ENCODE measurements at regions not wholly inside any gene's neighbourhood (a gene's known extent, or its start where the extent isn't known, plus 50 kb on each side); places are given as distances from the start of the nearest gene placed in this dataset.

GRCh38 chr14:106823552-106823951 is 1297.2 kb downstream of the TMEM121 start:
- TF ChIP-seq SPI1 (IDR thresholded peaks at IDR 0.05; ENCODE audit: borderline replicate concordance, low read depth) (no peak), POLR2AphosphoS5 (IDR thresholded peaks at IDR 0.05; ENCODE audit: low read depth) (no peak), CTCF (IDR thresholded peaks at IDR 0.05; ENCODE audit: insufficient read depth, low read length) (no peak), GABPA (IDR thresholded peaks at IDR 0.05; ENCODE audit: low read depth) (no peak)
- TF ChIP-seq, protein P1, sequence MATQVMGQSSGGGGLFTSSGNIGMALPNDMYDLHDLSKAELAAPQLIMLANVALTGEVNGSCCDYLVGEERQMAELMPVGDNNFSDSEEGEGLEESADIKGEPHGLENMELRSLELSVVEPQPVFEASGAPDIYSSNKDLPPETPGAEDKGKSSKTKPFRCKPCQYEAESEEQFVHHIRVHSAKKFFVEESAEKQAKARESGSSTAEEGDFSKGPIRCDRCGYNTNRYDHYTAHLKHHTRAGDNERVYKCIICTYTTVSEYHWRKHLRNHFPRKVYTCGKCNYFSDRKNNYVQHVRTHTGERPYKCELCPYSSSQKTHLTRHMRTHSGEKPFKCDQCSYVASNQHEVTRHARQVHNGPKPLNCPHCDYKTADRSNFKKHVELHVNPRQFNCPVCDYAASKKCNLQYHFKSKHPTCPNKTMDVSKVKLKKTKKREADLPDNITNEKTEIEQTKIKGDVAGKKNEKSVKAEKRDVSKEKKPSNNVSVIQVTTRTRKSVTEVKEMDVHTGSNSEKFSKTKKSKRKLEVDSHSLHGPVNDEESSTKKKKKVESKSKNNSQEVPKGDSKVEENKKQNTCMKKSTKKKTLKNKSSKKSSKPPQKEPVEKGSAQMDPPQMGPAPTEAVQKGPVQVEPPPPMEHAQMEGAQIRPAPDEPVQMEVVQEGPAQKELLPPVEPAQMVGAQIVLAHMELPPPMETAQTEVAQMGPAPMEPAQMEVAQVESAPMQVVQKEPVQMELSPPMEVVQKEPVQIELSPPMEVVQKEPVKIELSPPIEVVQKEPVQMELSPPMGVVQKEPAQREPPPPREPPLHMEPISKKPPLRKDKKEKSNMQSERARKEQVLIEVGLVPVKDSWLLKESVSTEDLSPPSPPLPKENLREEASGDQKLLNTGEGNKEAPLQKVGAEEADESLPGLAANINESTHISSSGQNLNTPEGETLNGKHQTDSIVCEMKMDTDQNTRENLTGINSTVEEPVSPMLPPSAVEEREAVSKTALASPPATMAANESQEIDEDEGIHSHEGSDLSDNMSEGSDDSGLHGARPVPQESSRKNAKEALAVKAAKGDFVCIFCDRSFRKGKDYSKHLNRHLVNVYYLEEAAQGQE (IDR thresholded peaks at IDR 0.05; ENCODE audit: insufficient replicate concordance, low read depth): no peak
- H3K4me3 ChIP-seq (replicated peaks; ENCODE audit: insufficient read depth, low read length): no peak overlapping the region
- no peak overlapping the region for H3K27ac ChIP-seq (replicated peaks)
- H3K27me3 ChIP-seq (ENCODE audit: insufficient read depth, poor library complexity, severe bottlenecking): no peaks in the 10 kb centered on the region
- DNase-seq (ENCODE audit: low read depth in 1 of 2, low spot score in 1 of 2): no peak

- no peak for DNase-seq (ENCODE audit: low read depth in 1 of 2, low spot score in 1 of 2)
- Histone ChIP-seq H3K4me3 (replicated peaks; ENCODE audit: insufficient read depth, low read length) (no peak overlapping the region), H3K27ac (replicated peaks) (no peak overlapping the region), H3K27me3 (ENCODE audit: insufficient read depth, poor library complexity, severe bottlenecking) (no peaks in the 10 kb centered on the region)
- TF ChIP-seq, protein P1 (IDR thresholded peaks at IDR 0.05; ENCODE audit: insufficient replicate concordance, low read depth): no peak
- TF ChIP-seq POLR2AphosphoS5 (IDR thresholded peaks at IDR 0.05; ENCODE audit: low read depth) (no peak), GABPA (IDR thresholded peaks at IDR 0.05; ENCODE audit: low read depth) (no peak), SPI1 (IDR thresholded peaks at IDR 0.05; ENCODE audit: borderline replicate concordance, low read depth) (no peak)
Measured at GRCh38 chr14:106826833-106827369, 1300.5 kb downstream of the TMEM121 start.

DNA sequence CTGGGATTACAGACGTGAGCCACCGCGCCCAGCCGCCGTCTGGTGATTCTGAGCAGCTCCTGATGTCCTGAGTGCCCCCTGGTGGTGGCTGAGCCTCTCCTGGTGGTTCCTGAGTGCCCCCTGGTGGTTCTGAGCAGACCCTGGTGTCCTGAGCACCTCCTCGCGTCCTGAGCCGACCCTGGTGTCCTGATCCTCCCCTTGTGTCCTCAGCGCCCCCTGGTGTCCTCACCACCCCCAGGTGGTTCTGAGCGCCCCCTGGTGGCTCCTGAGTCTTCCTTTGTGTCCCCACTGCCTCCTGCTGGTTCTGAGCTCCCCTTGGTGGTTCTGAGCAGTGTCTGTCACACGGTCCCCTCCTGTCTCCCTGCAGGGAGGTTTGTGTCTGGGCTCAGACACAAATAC is 1304.9 kb downstream of the TMEM121 start:
- DNase-seq (ENCODE audit: low read depth in 1 of 2, low spot score in 1 of 2): peak in 1 of 2 experiments; percentile 70
- no peak overlapping the region for H3K4me3 ChIP-seq (replicated peaks; ENCODE audit: insufficient read depth, low read length)

More for the DNA sequence above, 1304.9 kb downstream of the TMEM121 start:
- no peak overlapping the region for H3K27ac ChIP-seq (replicated peaks)
- TF ChIP-seq CTCF (IDR thresholded peaks at IDR 0.05; ENCODE audit: insufficient read depth, low read length) (peak; percentile 35), POLR2AphosphoS5 (IDR thresholded peaks at IDR 0.05; ENCODE audit: low read depth) (peak; percentile 27; the same call in 1 of the 2 replicates), GABPA (IDR thresholded peaks at IDR 0.05; ENCODE audit: low read depth) (no peak), SPI1 (IDR thresholded peaks at IDR 0.05; ENCODE audit: borderline replicate concordance, low read depth) (no peak)
- TF ChIP-seq, protein P1 (IDR thresholded peaks at IDR 0.05; ENCODE audit: insufficient replicate concordance, low read depth): no peak
- H3K27me3 ChIP-seq (ENCODE audit: insufficient read depth, poor library complexity, severe bottlenecking): no peaks in the 10 kb centered on the region
